Heart left ventricle (tissue), 16 donors: ENCODE measurements at regions not wholly inside any gene's neighbourhood (a gene's known extent, or its start where the extent isn't known, plus 50 kb on each side); places are given as distances from the start of the nearest gene placed in this dataset.

Experiments used
- ATAC-seq, 4 donors: fragments of 200-7000 bp; cut with Tn5 transposase; one replicate each; pipeline ENCODE4 v1.9.1; 2020 to 2022; ENCODE audit warnings: moderate library complexity in 4 of 4, mild to moderate bottlenecking in 3 of 4, moderate number of reproducible peaks in 1 of 4
- DNase-seq, 5 donors: peaks; one replicate each; pipeline ENCODE4 v3.0.0-alpha.2; 2020
- H3K27ac ChIP-seq, 12 donors: fragments of 200-600 bp; sonication (generic) in 4 of 12; one replicate each; pipeline versions ENCODE4 v1.5.0 to v1.8.0; 2016 to 2022; ENCODE audit warnings: mild to moderate bottlenecking in 2 of 12
- H3K27me3 ChIP-seq, 9 donors: fragments of 200-600 bp; sonication (generic) in 2 of 9; one replicate each; pipeline versions ENCODE4 v1.5.1 to v1.8.0; 2016 to 2022; ENCODE audit warnings: mild to moderate bottlenecking in 3 of 9
- H3K36me3 ChIP-seq, 9 donors: fragments of 200-600 bp; sonication (generic) in 2 of 9; one replicate each; pipeline versions ENCODE4 v1.5.0 to v1.8.0; 2018 to 2022; ENCODE audit warnings: mild to moderate bottlenecking in 2 of 9
- H3K4me1 ChIP-seq, 12 donors: fragments of 200-600 bp; sonication (generic) in 4 of 12; one replicate each; pipeline versions ENCODE4 v1.5.0 to v1.8.0; 2016 to 2022; ENCODE audit warnings: mild to moderate bottlenecking in 3 of 12
- H3K4me3 ChIP-seq, 12 donors: fragments of 200-600 bp; sonication (generic) in 4 of 12; one replicate each; pipeline versions ENCODE4 v1.5.0 to v1.8.0; 2017 to 2022; ENCODE audit warnings: mild to moderate bottlenecking in 9 of 12, moderate library complexity in 4 of 12
- H3K9me3 ChIP-seq, 12 donors: fragments of 200-600 bp; sonication (generic) in 4 of 12; one replicate each; pipeline versions ENCODE4 v1.5.0 to v1.8.0; 2016 to 2022; ENCODE audit warnings: mild to moderate bottlenecking in 1 of 12
- CTCF ChIP-seq, 12 donors: fragments of 200-600 bp; sonication (generic) in 4 of 12; IDR thresholded peaks; one replicate each; pipeline versions ENCODE4 v1.5.0 to v1.8.0; 2018 to 2022; ENCODE audit warnings: antibody characterized with exemption in 12 of 12, mild to moderate bottlenecking in 5 of 12
- POLR2A ChIP-seq, 2 donors: fragments of 450-650 bp; IDR thresholded peaks; one replicate each; pipeline ENCODE4 v1.6.1; 2017; ENCODE audit warnings: antibody characterized with exemption in 2 of 2, mild to moderate bottlenecking in 2 of 2, moderate library complexity in 2 of 2
- WGBS, 4 donors: extraction: QIAGEN DNeasy Blood & Tissue Kit in 2 of 4; methylation state at CpG; one replicate each; pipeline versions ENCODE4 v1.1.5 to v1.1.7; 2013 to 2018; 5-methylcytosine and 5-hydroxymethylcytosine counted together
- intact Hi-C, 10 donors: fragments of 100-400 bp; cut with DNase I; formaldehyde crosslinking; loops; one replicate each; pipeline versions ENCODE4 v1.11.1 to v1.14.2; 2022
- donor health status: ischemic (EF 13 %, LVEDD 7.1; RV severe dilation, severe dysfunction).
- donor health status: healthy with polysubstance abuse.
- donor health status: DM: no; HTN: yes; CAD: no.
- donor health status: DM: no; HTN: no; CAD: no.
- donor health status: ischemic (EF 25% LVEDD 6.9; RV normal size, moderate dysfunction).
- donor health status: ischemic (EF 25% LVEDD 5.7; RV mildly dilated, moderate dysfunction).
- donor health status: healthy.
- donor health status: DM: yes; HTN: yes; CAD: no.
- donor health status: ischemic (EF 35%, LVEDD 5.7; RV mildly dilated, moderate dysfunction).
- donor health status: nonischemic (EF 11% LVEDD 7.7; RV severe dilation, severe dysfunction).
- donor health status: DM: yes; HTN: yes; CAD: no.
- donor health status: PGD.
- donor health status: ischemic (EF 29% LVEDD 5.4; RV normal size, mild dysfunction).
- donor health status: nonischemic (EF 23%, LVEDD 6.1; RV moderate dilation, normal function).

- intact Hi-C loops, result no loop called here
- Histone ChIP-seq H3K4me3 (no peak overlapping the region), H3K27ac (no peak overlapping the region), H3K4me1 (no peaks in the 10 kb centered on the region), H3K36me3 (no peaks in the 10 kb centered on the region), H3K27me3 (no peaks in the 10 kb centered on the region), H3K9me3 (no peaks in the 10 kb centered on the region)
- TF ChIP-seq CTCF (IDR thresholded peaks at IDR 0.05) (no peak), POLR2A (IDR thresholded peaks at IDR 0.05) (no peak)
- DNase-seq (no peak), ATAC-seq (no peak)
- WGBS, 4 donors, result 60 to 68% (median 64%) methylated on average over 6 of the region's 6 CpGs
Observed at GRCh38 chr12:61863811-61864210, 396.4 kb upstream of the USP15 start.

GRCh38 chr12:61869796-61870195 is 390.4 kb upstream of the USP15 start:
- Histone ChIP-seq H3K4me3 (no peak overlapping the region), H3K4me1 (peaks cover 0 to 6% (median 0%) of the 10 kb centered on the region in 12 donors), H3K9me3 (no peaks in the 10 kb centered on the region), H3K27ac (no peak overlapping the region), H3K27me3 (no peaks in the 10 kb centered on the region), H3K36me3 (no peaks in the 10 kb centered on the region)
- DNase-seq, result no peak
- 93 to 97% (median 97%) methylated on average over 2 of the region's 2 CpGs for WGBS, 4 donors
- intact Hi-C loops, result no loop called here
- no peak for ATAC-seq
- TF ChIP-seq POLR2A (IDR thresholded peaks at IDR 0.05) (no peak), CTCF (IDR thresholded peaks at IDR 0.05) (no peak)

GRCh38 chr12:61870658-61871484 is 389.3 kb upstream of the USP15 start:
- TF ChIP-seq CTCF (IDR thresholded peaks at IDR 0.05) (no peak), POLR2A (IDR thresholded peaks at IDR 0.05) (no peak)
- H3K4me1 ChIP-seq, result peaks cover 0 to 6% (median 0%) of the 10 kb centered on the region in 12 donors
- 63 to 68% (median 65%) methylated on average over 3 of the region's 3 CpGs for WGBS, 4 donors
- DNase-seq (no peak), ATAC-seq (peak in 1 of 4 donors; percentile 58)
- H3K27ac ChIP-seq, result peak overlapping the region in 2 of 12 donors; percentile 4 to 66
- H3K27me3 ChIP-seq, result no peaks in the 10 kb centered on the region
- intact Hi-C loops, result no loop called here
- no peaks in the 10 kb centered on the region for H3K9me3 ChIP-seq
- no peak overlapping the region for H3K4me3 ChIP-seq
- no peaks in the 10 kb centered on the region for H3K36me3 ChIP-seq

- Histone ChIP-seq H3K36me3 (no peaks in the 10 kb centered on the region), H3K4me1 (peaks cover 0 to 6% (median 0%) of the 10 kb centered on the region in 12 donors), H3K27me3 (no peaks in the 10 kb centered on the region), H3K27ac (peak overlapping the region in 1 of 12 donors; percentile 66), H3K4me3 (no peak overlapping the region), H3K9me3 (no peaks in the 10 kb centered on the region)
- ATAC-seq (no peak), DNase-seq (no peak)
- 65 to 70% (median 69%) methylated on average over 5 of the region's 5 CpGs for WGBS, 4 donors
- TF ChIP-seq CTCF (IDR thresholded peaks at IDR 0.05) (no peak), POLR2A (IDR thresholded peaks at IDR 0.05) (no peak)
- intact Hi-C loops, result no loop called here
Observed at GRCh38 chr12:61871485-61871810, 388.8 kb upstream of the USP15 start.
